NB4 (cell line): ENCODE measurements at regions not wholly inside any gene's neighbourhood (a gene's known extent, or its start where the extent isn't known, plus 50 kb on each side); places are given as distances from the start of the nearest gene placed in this dataset.

Source experiments
- DNase-seq: peaks from one replicate; pipeline ENCODE4 v3.0.0; 2010; ENCODE audit warnings: low read depth
- H3K4me3 ChIP-seq: one replicate; pipeline ENCODE4 v1.5.1; 2011; ENCODE audit warnings: mild to moderate bottlenecking, low read depth, low read length, moderate library complexity
- CTCF ChIP-seq: IDR thresholded peaks from one replicate; pipeline ENCODE4 v1.5.1; 2012; ENCODE audit warnings: low read depth, low read length
- MYC ChIP-seq: IDR thresholded peaks from 2 replicates; pipeline ENCODE4 v1.6.1; 2011; ENCODE audit warnings: low read depth, low read length
- POLR2A ChIP-seq: IDR thresholded peaks from 2 replicates; pipeline ENCODE4 v1.6.1; 2011; ENCODE audit warnings: mild to moderate bottlenecking; ENCODE audit not compliant: insufficient read length; ENCODE audit errors: extremely low read depth
- TF ChIP-seq, protein P1 (sequence below): IDR thresholded peaks from 2 replicates; pipeline ENCODE4 v1.6.1; 2011; ENCODE audit warnings: low read depth, low read length

- H3K4me3 ChIP-seq: no peak overlapping the region
- no peak for DNase-seq
- TF ChIP-seq POLR2A (no peak), CTCF (no peak)
- TF ChIP-seq, protein P1, sequence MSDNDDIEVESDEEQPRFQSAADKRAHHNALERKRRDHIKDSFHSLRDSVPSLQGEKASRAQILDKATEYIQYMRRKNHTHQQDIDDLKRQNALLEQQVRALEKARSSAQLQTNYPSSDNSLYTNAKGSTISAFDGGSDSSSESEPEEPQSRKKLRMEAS: no peak
These were observed 72.1 kb upstream of the SPACA1 start for GRCh38 chr6:87975561-87975960.

DNA sequence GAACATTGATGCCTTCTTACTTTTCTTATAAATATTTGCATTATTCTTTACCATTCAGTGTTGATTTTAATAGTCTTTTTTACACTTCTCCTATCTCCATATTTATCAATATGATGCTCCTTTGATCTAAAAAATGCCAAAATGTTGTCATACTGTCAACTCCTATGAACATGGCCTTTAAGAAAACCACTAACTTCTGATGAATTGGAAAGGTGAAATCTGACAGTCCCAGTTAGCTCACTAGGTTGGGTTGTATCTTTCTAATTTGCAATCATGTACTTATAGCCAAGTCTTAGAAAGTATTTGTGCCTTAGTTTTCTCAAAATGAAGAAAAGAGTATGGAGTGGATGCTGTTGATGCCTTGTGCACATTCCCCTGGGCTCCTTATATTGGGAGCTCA is 75.4 kb upstream of the SPACA1 start:
- no peak overlapping the region for H3K4me3 ChIP-seq
- no peak for DNase-seq

GRCh38 chr6:87971605-87972262 is 75.9 kb upstream of the SPACA1 start:
- no peak overlapping the region for H3K4me3 ChIP-seq
- TF ChIP-seq MYC (no peak), CTCF (no peak), POLR2A (no peak)
- TF ChIP-seq, protein P1: no peak
- DNase-seq: no peak

More for the DNA sequence above, 75.4 kb upstream of the SPACA1 start:
- TF ChIP-seq POLR2A (no peak), CTCF (no peak)
- TF ChIP-seq, protein P1: no peak

DNA sequence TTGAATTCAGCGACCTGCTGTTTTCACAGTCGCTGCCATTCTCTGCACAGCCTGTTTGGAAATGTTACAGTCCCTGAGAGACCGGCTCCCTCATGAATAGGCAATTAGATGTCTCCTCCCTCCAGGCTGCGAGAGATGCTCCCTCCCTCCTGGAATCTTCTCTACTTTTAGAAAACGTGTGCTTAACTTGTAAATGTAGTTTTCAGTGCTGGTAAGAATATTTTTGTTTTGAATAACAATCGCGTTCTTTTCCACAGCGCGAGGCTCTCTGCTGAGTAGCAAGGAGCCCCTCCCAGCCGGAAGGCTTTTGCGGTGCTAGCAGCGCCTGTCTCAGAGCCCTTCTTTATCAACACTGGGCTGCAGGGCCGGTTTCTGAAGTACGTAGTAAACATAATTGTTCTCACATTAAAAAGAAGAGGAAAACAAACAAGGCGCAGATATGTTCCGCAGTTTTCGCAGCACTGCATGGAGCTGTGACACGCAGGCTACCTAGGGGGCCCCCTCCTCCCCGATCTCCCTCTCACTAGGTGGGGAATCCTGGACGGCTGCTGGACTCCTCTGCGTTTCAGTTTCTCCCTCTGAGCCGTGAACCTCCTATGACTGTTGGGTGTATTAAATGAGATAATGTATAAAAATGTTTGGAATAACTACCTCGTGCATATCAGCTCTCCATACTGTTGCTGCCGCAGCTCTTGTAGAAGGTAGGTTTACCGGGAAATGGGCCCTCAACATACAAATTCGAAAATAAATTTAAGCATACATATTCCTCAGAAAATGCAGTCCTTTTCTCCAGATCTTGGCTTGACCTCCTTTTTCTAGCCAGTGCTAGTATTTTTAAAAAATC is 79.0 kb upstream of the SPACA1 start:
- H3K4me3 ChIP-seq: no peak overlapping the region
- no peak for DNase-seq
- TF ChIP-seq CTCF (no peak), MYC (no peak), POLR2A (no peak)
- TF ChIP-seq, protein P1: no peak

- peak; percentile 7 for DNase-seq
- TF ChIP-seq CTCF: no peak
- TF ChIP-seq POLR2A: no peak
- TF ChIP-seq, protein P1: no peak
- no peak for TF ChIP-seq MYC
- H3K4me3 ChIP-seq: no peak overlapping the region
These were observed 81.8 kb upstream of the SPACA1 start for GRCh38 chr6:87965806-87966205.
